K562 (cell line): ENCODE measurements at regions not wholly inside any gene's neighbourhood (a gene's known extent, or its start where the extent isn't known, plus 50 kb on each side); places are given as distances from the start of the nearest gene placed in this dataset.

Experiments
- ATAC-seq: fragments of 200-7000 bp; cut with Tn5 transposase; 3 replicates; pipeline ENCODE4 v1.9.1; 2020; ENCODE audit warnings: moderate library complexity
- BruUV-seq: library from RNA; stranded (reverse); fragments of 400-500 nt; replicated peaks from 2 replicates; lab custom pipeline; 2021; lab: Mats Ljungman, UMichigan
- CTCF ChIA-PET: fragments of 300-600 bp; formaldehyde crosslinking; extraction: SDS; loops from one replicate; lab custom pipeline; 2021; ENCODE audit warnings: low intra/inter-chr PET ratio; lab: Yijun Ruan, JAX
- POLR2A ChIA-PET: fragments of 300-600, 350-650 bp; sonication (Branson Sonifier 250); formaldehyde crosslinking; extraction: SDS; loops from one replicate; lab custom pipeline; 2021; ENCODE audit warnings: antibody characterized with exemption, inconsistent platforms; lab: Yijun Ruan, JAX
- DNase-seq, 4 experiments: peaks; one replicate each; pipeline versions ENCODE4 v3.0.0 to v3.0.0-alpha.2; 2011 to 2018; ENCODE audit warnings: low spot score in 3 of 4, mixed read lengths in 3 of 4; ENCODE audit errors: extremely low read depth in 1 of 4
- FAIRE-seq: peaks from 2 replicates; lab custom pipeline; 2011; peaks lifted over from hg19 to GRCh38; lab: Jason Lieb, UNC
- H2AFZ ChIP-seq: 2 replicates; pipeline ENCODE4 v1.6.0; 2011; ENCODE audit warnings: low read depth, low read length, control low read depth, inconsistent platforms
- H3K27ac ChIP-seq: fragments of 200-600 bp; 3 replicates; pipeline ENCODE4 v1.8.0; 2011; ENCODE audit warnings: low read depth, mild to moderate bottlenecking, control low read depth, inconsistent platforms, low read length, moderate library complexity, mixed read lengths; ENCODE audit errors: extremely low read depth
- H3K27me3 ChIP-seq, 2 experiments: fragments of 300-600 bp in 1 of 2; 2 replicates in 1 of 2; 3 replicates in 1 of 2; pipeline versions ENCODE4 v1.6.0 to v1.8.0; 2011; ENCODE audit warnings: inconsistent platforms in 2 of 2, low read length in 2 of 2, mild to moderate bottlenecking in 1 of 2, mixed read lengths in 1 of 2, moderate library complexity in 1 of 2; ENCODE audit not compliant: control insufficient read depth in 2 of 2, insufficient read depth in 2 of 2
- H3K36me3 ChIP-seq: fragments of 300-600 bp; 3 replicates; pipeline ENCODE4 v1.8.0; 2011; ENCODE audit warnings: mild to moderate bottlenecking, low read length, inconsistent platforms; ENCODE audit not compliant: control insufficient read depth, insufficient read depth
- H3K4me1 ChIP-seq, 2 experiments: fragments of 200-600 bp in 1 of 2; replicated peaks in 1 of 2; 2 replicates in 1 of 2; 3 replicates in 1 of 2; pipeline versions ENCODE4 v1.5.1 to v1.8.0; 2011; ENCODE audit warnings: inconsistent platforms in 2 of 2, low read length in 2 of 2, mild to moderate bottlenecking in 1 of 2, mixed read lengths in 1 of 2, moderate library complexity in 1 of 2; ENCODE audit not compliant: control insufficient read depth in 2 of 2, insufficient read depth in 2 of 2
- H3K4me2 ChIP-seq: 2 replicates; pipeline ENCODE4 v1.6.1; 2011; ENCODE audit warnings: low read length, control low read depth, inconsistent platforms, mixed read lengths; ENCODE audit not compliant: insufficient read depth
- H3K4me3 ChIP-seq: fragments of 200-600 bp; sonication (generic), shearing (Covaris generic); 2 replicates; pipeline ENCODE4 v1.5.1; 2016; ENCODE audit warnings: control low read depth, inconsistent platforms
- H3K79me2 ChIP-seq: fragments of 200-600 bp; 3 replicates; pipeline ENCODE4 v1.8.0; 2011; ENCODE audit warnings: low read length, inconsistent platforms; ENCODE audit not compliant: control insufficient read depth, insufficient read depth
- H3K9ac ChIP-seq, 2 experiments: 2 replicates each; pipeline versions ENCODE4 v1.6.0 to v1.6.1; 2011; ENCODE audit warnings: low read depth in 2 of 2, low read length in 2 of 2, control low read depth in 1 of 2, inconsistent platforms in 1 of 2, mild to moderate bottlenecking in 1 of 2, mixed read lengths in 1 of 2; ENCODE audit not compliant: insufficient read depth in 1 of 2
- H3K9me1 ChIP-seq: one replicate; pipeline ENCODE4 v1.6.0; 2011; ENCODE audit warnings: inconsistent platforms, mild to moderate bottlenecking, low read length, moderate library complexity; ENCODE audit not compliant: control insufficient read depth, insufficient read depth
- H3K9me3 ChIP-seq: replicated peaks from 2 replicates; pipeline ENCODE4 v1.5.1; 2011; ENCODE audit warnings: low read depth, low read length, inconsistent platforms; ENCODE audit not compliant: control insufficient read depth, insufficient read depth
- H4K20me1 ChIP-seq: replicated peaks from 2 replicates; pipeline ENCODE4 v1.6.1; 2011; ENCODE audit warnings: low read length, inconsistent platforms, mixed read lengths; ENCODE audit not compliant: control insufficient read depth, insufficient read depth
- BRD4 ChIP-seq: fragments of 200-600 bp; sonication (generic); IDR thresholded peaks from 2 replicates; pipeline ENCODE4 v1.6.1; 2017; ENCODE audit warnings: inconsistent platforms
- ELF2 ChIP-seq: fragments of 250-450 bp; sonication (Bioruptor Pico); IDR thresholded peaks from 2 replicates; pipeline ENCODE4 v1.5.0; 2021; ENCODE audit warnings: mild to moderate bottlenecking
- LCOR ChIP-seq: sonication (generic); formaldehyde crosslinking; IDR thresholded peaks from 2 replicates; pipeline ENCODE4 v1.8.0; 2022; ENCODE audit warnings: mild to moderate bottlenecking, missing genetic modification reagents
- MTA1 ChIP-seq: fragments of 450-650 bp; IDR thresholded peaks from 2 replicates; pipeline ENCODE4 v1.6.1; 2017; ENCODE audit warnings: borderline replicate concordance
- NONO ChIP-seq, 2 experiments: fragments of 200-400 bp in 1 of 2; fragments of 450-650 bp in 1 of 2; formaldehyde crosslinking in 1 of 2; IDR thresholded peaks; 2 replicates each; pipeline ENCODE4 v1.6.1; 2017; ENCODE audit warnings: low read depth in 2 of 2, mild to moderate bottlenecking in 2 of 2, moderate library complexity in 2 of 2, low read length in 1 of 2
- NR2C1 ChIP-seq, 2 experiments: fragments of 450-650 bp; IDR thresholded peaks; 2 replicates each; pipeline ENCODE4 v1.6.1; 2017; ENCODE audit warnings: mild to moderate bottlenecking in 2 of 2, antibody characterized with exemption in 1 of 2, inconsistent platforms in 1 of 2, missing compliant biosample characterization in 1 of 2, missing genetic modification characterization in 1 of 2
- RBM34 ChIP-seq: fragments of 200-400 bp; formaldehyde crosslinking; IDR thresholded peaks from 2 replicates; pipeline ENCODE4 v1.6.1; 2018; ENCODE audit warnings: low read length, borderline replicate concordance; ENCODE audit not compliant: insufficient read depth
- TGIF2 ChIP-seq: sonication (generic); formaldehyde crosslinking; IDR thresholded peaks from 2 replicates; pipeline ENCODE4 v1.8.1; 2022; ENCODE audit warnings: mild to moderate bottlenecking, missing genetic modification reagents, moderate library complexity
- THRAP3 ChIP-seq: fragments of 450-650 bp; IDR thresholded peaks from 2 replicates; pipeline ENCODE4 v1.6.1; 2016; ENCODE audit warnings: mild to moderate bottlenecking, inconsistent platforms, borderline replicate concordance
- WGBS: fragments of 100-300 bp; shearing (Covaris generic); methylation state at CpG from one replicate; pipeline ENCODE4 v1.1.6; 2016; ENCODE audit warnings: low coverage, mixed read lengths; ENCODE audit not compliant: insufficient coverage; ENCODE audit errors: missing lambda C conversion rate; 5-methylcytosine and 5-hydroxymethylcytosine counted together
- in situ Hi-C: fragments of 300-500 bp; cut with MboI; formaldehyde crosslinking; loops from 4 replicates; pipeline ENCODE4 v1.15.0; 2018; ENCODE audit warnings: inconsistent platforms, mixed read lengths
- intact Hi-C: fragments of 100-400 bp; cut with micrococcal nuclease; formaldehyde crosslinking; loops from 2 replicates; pipeline ENCODE4 v1.14.2; 2022
- TF ChIP-seq, protein P1 (sequence below): sonication (generic); formaldehyde crosslinking; IDR thresholded peaks from 2 replicates; pipeline ENCODE4 v1.9.0; 2022; ENCODE audit warnings: mild to moderate bottlenecking, missing genetic modification reagents
- TF ChIP-seq, protein P2 (sequence below): fragments of 250-450 bp; sonication (Bioruptor Pico); IDR thresholded peaks from 2 replicates; pipeline ENCODE4 v1.8.0; 2022; ENCODE audit warnings: inconsistent platforms, mild to moderate bottlenecking, moderate library complexity, borderline replicate concordance
- TF ChIP-seq, protein P3 (sequence below): fragments of 450-650 bp; IDR thresholded peaks from one replicate; pipeline ENCODE4 v1.6.1; 2018; ENCODE audit warnings: mild to moderate bottlenecking, moderate library complexity; ENCODE audit not compliant: partially characterized antibody

DNA sequence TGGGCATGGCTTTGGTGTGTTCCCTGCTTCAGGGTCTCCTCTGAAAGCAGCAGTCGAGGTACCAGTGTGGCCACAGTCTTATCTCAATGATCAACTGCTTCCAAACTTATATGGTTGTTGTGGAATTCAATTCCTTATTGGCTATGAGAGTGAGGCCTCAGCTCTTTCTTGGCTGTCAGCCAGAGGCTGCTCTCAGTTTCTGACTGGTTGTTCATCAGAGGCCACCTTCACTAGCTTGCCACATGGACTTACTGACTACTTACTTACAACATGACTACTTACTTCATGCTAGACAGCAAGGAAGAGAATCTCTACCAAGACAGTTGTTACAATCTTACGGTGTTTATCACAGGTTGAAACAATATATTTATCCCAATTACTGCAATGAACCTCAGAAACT lies 789.2 kb downstream of the DIPK2A start:
- no peak overlapping the region for H2AFZ ChIP-seq
- ATAC-seq (no peak), DNase-seq (no peak), FAIRE-seq (no peak)
- no peaks in the 10 kb centered on the region for H3K36me3 ChIP-seq
- ChIA-PET CTCF (no interaction called here), POLR2A (no interaction called here)
- no TSS peak for BruUV-seq
- H3K4me2 ChIP-seq = no peak overlapping the region
- WGBS = 4% methylated on average over 2 of the region's 2 CpGs
- no peaks in the 10 kb centered on the region for H3K27me3 ChIP-seq
- no peak overlapping the region for H3K4me3 ChIP-seq
- no peaks in the 10 kb centered on the region for H3K9me3 ChIP-seq
- no peaks in the 10 kb centered on the region for H3K79me2 ChIP-seq
- no peaks in the 10 kb centered on the region for H3K4me1 ChIP-seq
- H4K20me1 ChIP-seq = no peaks in the 10 kb centered on the region
- TF ChIP-seq MTA1 (no peak), NONO (IDR thresholded peaks at IDR 0.05; ENCODE audit: low read depth in 2 of 2, low read length in 1 of 2) (no peak), ELF2 (CRISPR knock-in tag) (no peak), NR2C1 (IDR thresholded peaks at IDR 0.05) (no peak), NR2C1 (tag; IDR thresholded peaks at IDR 0.05) (no peak), TGIF2 (no peak), LCOR (CRISPR knock-in tag) (no peak), RBM34 (no peak), BRD4 (no peak), THRAP3 (no peak)
- TF ChIP-seq, protein P1, sequence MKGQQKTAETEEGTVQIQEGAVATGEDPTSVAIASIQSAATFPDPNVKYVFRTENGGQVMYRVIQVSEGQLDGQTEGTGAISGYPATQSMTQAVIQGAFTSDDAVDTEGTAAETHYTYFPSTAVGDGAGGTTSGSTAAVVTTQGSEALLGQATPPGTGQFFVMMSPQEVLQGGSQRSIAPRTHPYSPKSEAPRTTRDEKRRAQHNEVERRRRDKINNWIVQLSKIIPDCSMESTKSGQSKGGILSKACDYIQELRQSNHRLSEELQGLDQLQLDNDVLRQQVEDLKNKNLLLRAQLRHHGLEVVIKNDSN (CRISPR knock-in tag) = no peak
- TF ChIP-seq, protein P2, sequence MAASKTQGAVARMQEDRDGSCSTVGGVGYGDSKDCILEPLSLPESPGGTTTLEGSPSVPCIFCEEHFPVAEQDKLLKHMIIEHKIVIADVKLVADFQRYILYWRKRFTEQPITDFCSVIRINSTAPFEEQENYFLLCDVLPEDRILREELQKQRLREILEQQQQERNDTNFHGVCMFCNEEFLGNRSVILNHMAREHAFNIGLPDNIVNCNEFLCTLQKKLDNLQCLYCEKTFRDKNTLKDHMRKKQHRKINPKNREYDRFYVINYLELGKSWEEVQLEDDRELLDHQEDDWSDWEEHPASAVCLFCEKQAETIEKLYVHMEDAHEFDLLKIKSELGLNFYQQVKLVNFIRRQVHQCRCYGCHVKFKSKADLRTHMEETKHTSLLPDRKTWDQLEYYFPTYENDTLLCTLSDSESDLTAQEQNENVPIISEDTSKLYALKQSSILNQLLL (CRISPR knock-in tag) = no peak
- TF ChIP-seq, protein P3, sequence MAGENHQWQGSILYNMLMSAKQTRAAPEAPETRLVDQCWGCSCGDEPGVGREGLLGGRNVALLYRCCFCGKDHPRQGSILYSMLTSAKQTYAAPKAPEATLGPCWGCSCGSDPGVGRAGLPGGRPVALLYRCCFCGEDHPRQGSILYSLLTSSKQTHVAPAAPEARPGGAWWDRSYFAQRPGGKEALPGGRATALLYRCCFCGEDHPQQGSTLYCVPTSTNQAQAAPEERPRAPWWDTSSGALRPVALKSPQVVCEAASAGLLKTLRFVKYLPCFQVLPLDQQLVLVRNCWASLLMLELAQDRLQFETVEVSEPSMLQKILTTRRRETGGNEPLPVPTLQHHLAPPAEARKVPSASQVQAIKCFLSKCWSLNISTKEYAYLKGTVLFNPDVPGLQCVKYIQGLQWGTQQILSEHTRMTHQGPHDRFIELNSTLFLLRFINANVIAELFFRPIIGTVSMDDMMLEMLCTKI = no peak
- intact Hi-C loops (no loop called here), in situ Hi-C loops (no loop called here)
- no peak overlapping the region for H3K27ac ChIP-seq
- H3K9me1 ChIP-seq = no peaks in the 10 kb centered on the region
- H3K9ac ChIP-seq = no peak overlapping the region
